CD4-positive, alpha-beta T cell (primary cell): ENCODE measurements at regions not wholly inside any gene's neighbourhood (a gene's known extent, or its start where the extent isn't known, plus 50 kb on each side); places are given as distances from the start of the nearest gene placed in this dataset.
A peak's percentile ranks its signal among the peaks of the same experiment; 100 is the strongest.

Experiments
- ATAC-seq: fragments of 200-7000 bp; cut with Tn5 transposase; one replicate; pipeline ENCODE4 v1.10.0; 2022; ENCODE audit warnings: mild to moderate bottlenecking; ENCODE audit not compliant: poor library complexity
- CTCF ChIA-PET: fragments of 350-600 bp; sonication (Branson Sonifier 250); formaldehyde crosslinking; loops from one replicate; lab custom pipeline; 2021; ENCODE audit warnings: antibody characterized with exemption, inconsistent platforms; lab: Charles Lee
- POLR2A ChIA-PET: fragments of 350-600 bp; sonication (Branson Sonifier 250); formaldehyde crosslinking; loops from one replicate; lab custom pipeline; 2021; ENCODE audit warnings: antibody characterized with exemption, inconsistent platforms; lab: Charles Lee
- DNase-seq, 14 experiments: peaks; one replicate each; pipeline ENCODE4 v3.0.0-alpha.2; 2013 to 2020; ENCODE audit warnings: mixed read lengths in 2 of 14
- H3K27ac ChIP-seq, 2 donors: one replicate each; pipeline versions ENCODE4 v1.5.1 to v1.7.0; 2013; ENCODE audit warnings: low read length in 2 of 2, low read depth in 1 of 2, mild to moderate bottlenecking in 1 of 2
- H3K27me3 ChIP-seq, 2 experiments: 1 replicate in 1 of 2; 2 replicates in 1 of 2; pipeline versions ENCODE4 v1.6.1 to v1.7.0; 2013; ENCODE audit warnings: low read length in 2 of 2, control low read depth in 1 of 2, mild to moderate bottlenecking in 1 of 2, moderate library complexity in 1 of 2; ENCODE audit not compliant: insufficient read depth in 2 of 2, control insufficient read depth in 1 of 2
- H3K36me3 ChIP-seq: one replicate; pipeline ENCODE4 v1.6.1; 2013; ENCODE audit warnings: low read length, control low read depth; ENCODE audit not compliant: insufficient read depth
- H3K4me1 ChIP-seq: one replicate; pipeline ENCODE4 v1.6.1; 2013; ENCODE audit warnings: low read length, control low read depth; ENCODE audit not compliant: insufficient read depth
- H3K4me3 ChIP-seq: one replicate; pipeline ENCODE4 v1.5.1; 2013; ENCODE audit warnings: mild to moderate bottlenecking, low read length, moderate library complexity
- H3K9me3 ChIP-seq, 2 experiments: 1 replicate in 1 of 2; 2 replicates in 1 of 2; pipeline versions ENCODE4 v1.6.1 to v1.7.0; 2013; ENCODE audit warnings: low read length in 2 of 2, mild to moderate bottlenecking in 2 of 2, control low read depth in 1 of 2, moderate library complexity in 1 of 2; ENCODE audit not compliant: control insufficient read depth in 1 of 2, insufficient read depth in 1 of 2
- H3K27ac Mint-ChIP-seq: one replicate; pipeline ENCODE4 v1.8.0; 2020; ENCODE audit warnings: mixed read lengths
- H3K27me3 Mint-ChIP-seq: one replicate; pipeline ENCODE4 v1.8.0; 2021; ENCODE audit warnings: mixed read lengths
- H3K36me3 Mint-ChIP-seq: one replicate; pipeline ENCODE4 v1.8.0; 2021; ENCODE audit warnings: low read depth, mixed read lengths
- H3K4me1 Mint-ChIP-seq: one replicate; pipeline ENCODE4 v1.8.0; 2021; ENCODE audit warnings: low read depth, mixed read lengths
- H3K4me3 Mint-ChIP-seq: one replicate; pipeline ENCODE4 v1.8.0; 2020; ENCODE audit warnings: mild to moderate bottlenecking, mixed read lengths
- H3K9me3 Mint-ChIP-seq: one replicate; pipeline ENCODE4 v1.8.0; 2020; ENCODE audit warnings: mixed read lengths
- CTCF ChIP-seq: fragments of 200-600 bp; IDR thresholded peaks from one replicate; pipeline ENCODE4 v1.8.0; 2022; ENCODE audit warnings: antibody characterized with exemption, mild to moderate bottlenecking
- intact Hi-C, 2 experiments: fragments of 100-400 bp; cut with DNase I in 1 of 2; cut with micrococcal nuclease in 1 of 2; formaldehyde crosslinking; loops; one replicate each; pipeline versions ENCODE4 v1.15.1 to v1.9.0; 2023 to 2025; cut with DNase I, micrococcal nuclease

GRCh38 chr6:134425513-134425912 is 107.6 kb upstream of the SGK1 start:
- H3K27me3 Mint-ChIP-seq, result no peaks in the 10 kb centered on the region
- ATAC-seq (no peak), DNase-seq (no peak)
- no peak for TF ChIP-seq CTCF
- Histone ChIP-seq H3K4me3 (no peak overlapping the region), H3K9me3 (no peaks in the 10 kb centered on the region), H3K4me1 (no peaks in the 10 kb centered on the region), H3K27me3 (no peaks in the 10 kb centered on the region), H3K36me3 (no peaks in the 10 kb centered on the region), H3K27ac (no peak overlapping the region)
- no peaks in the 10 kb centered on the region for H3K4me1 Mint-ChIP-seq
- H3K9me3 Mint-ChIP-seq, result no peaks in the 10 kb centered on the region
- intact Hi-C loops, result no loop called here
- no peak overlapping the region for H3K4me3 Mint-ChIP-seq
- CTCF ChIA-PET, result no interaction called here
- no peaks in the 10 kb centered on the region for H3K36me3 Mint-ChIP-seq
- POLR2A ChIA-PET, result no interaction called here
- H3K27ac Mint-ChIP-seq, result no peak overlapping the region

GRCh38 chr6:134424798-134425170 is 106.9 kb upstream of the SGK1 start:
- TF ChIP-seq CTCF, result no peak
- no peaks in the 10 kb centered on the region for H3K9me3 ChIP-seq
- no peak overlapping the region for H3K4me3 Mint-ChIP-seq
- H3K4me1 Mint-ChIP-seq, result no peaks in the 10 kb centered on the region
- H3K9me3 Mint-ChIP-seq, result no peaks in the 10 kb centered on the region
- no peak overlapping the region for H3K27ac Mint-ChIP-seq
- peak in 1 of 14 experiments; percentile 17 for DNase-seq
- intact Hi-C loops, result no loop called here
- H3K27ac ChIP-seq, result no peak overlapping the region
- no peak overlapping the region for H3K4me3 ChIP-seq
- CTCF ChIA-PET, result no interaction called here
- no peak for ATAC-seq
- H3K36me3 ChIP-seq, result no peaks in the 10 kb centered on the region
- H3K27me3 Mint-ChIP-seq, result no peaks in the 10 kb centered on the region
- H3K36me3 Mint-ChIP-seq, result no peaks in the 10 kb centered on the region
- no peaks in the 10 kb centered on the region for H3K27me3 ChIP-seq
- POLR2A ChIA-PET, result no interaction called here
- no peaks in the 10 kb centered on the region for H3K4me1 ChIP-seq

GRCh38 chr6:134424165-134424797 is 106.4 kb upstream of the SGK1 start:
- CTCF ChIA-PET, result no interaction called here

More at GRCh38 chr6:134424165-134424797, 106.4 kb upstream of the SGK1 start:
- Histone ChIP-seq H3K9me3 (no peaks in the 10 kb centered on the region), H3K36me3 (no peaks in the 10 kb centered on the region), H3K27me3 (no peaks in the 10 kb centered on the region), H3K27ac (no peak overlapping the region), H3K4me1 (no peaks in the 10 kb centered on the region), H3K4me3 (no peak overlapping the region)
- no peak for ATAC-seq
- POLR2A ChIA-PET, result no interaction called here
- TF ChIP-seq CTCF, result no peak
- H3K27ac Mint-ChIP-seq, result no peak overlapping the region
- no peaks in the 10 kb centered on the region for H3K9me3 Mint-ChIP-seq
- H3K4me3 Mint-ChIP-seq, result no peak overlapping the region
- intact Hi-C loops, result no loop called here
- no peaks in the 10 kb centered on the region for H3K4me1 Mint-ChIP-seq
- no peaks in the 10 kb centered on the region for H3K27me3 Mint-ChIP-seq
- no peak for DNase-seq
- H3K36me3 Mint-ChIP-seq, result no peaks in the 10 kb centered on the region
